Activated CD4-positive, alpha-beta T cell treated with anti-CD3 and anti-CD28 coated beads, Interleukin-2, amount 50 U/mL, for 48 hours (primary cell): ENCODE measurements at regions not wholly inside any gene's neighbourhood (a gene's known extent, or its start where the extent isn't known, plus 50 kb on each side); places are given as distances from the start of the nearest gene placed in this dataset.
"Not testable (repeated sequence)": the region's sequence is repeated elsewhere in the genome, so short reads cannot be mapped to it uniquely, and the experiment has no call there.

Experiments
- DNase-seq, 2 experiments: peaks; one replicate each; pipeline ENCODE4 v3.0.0-alpha.2; 2020

DNA sequence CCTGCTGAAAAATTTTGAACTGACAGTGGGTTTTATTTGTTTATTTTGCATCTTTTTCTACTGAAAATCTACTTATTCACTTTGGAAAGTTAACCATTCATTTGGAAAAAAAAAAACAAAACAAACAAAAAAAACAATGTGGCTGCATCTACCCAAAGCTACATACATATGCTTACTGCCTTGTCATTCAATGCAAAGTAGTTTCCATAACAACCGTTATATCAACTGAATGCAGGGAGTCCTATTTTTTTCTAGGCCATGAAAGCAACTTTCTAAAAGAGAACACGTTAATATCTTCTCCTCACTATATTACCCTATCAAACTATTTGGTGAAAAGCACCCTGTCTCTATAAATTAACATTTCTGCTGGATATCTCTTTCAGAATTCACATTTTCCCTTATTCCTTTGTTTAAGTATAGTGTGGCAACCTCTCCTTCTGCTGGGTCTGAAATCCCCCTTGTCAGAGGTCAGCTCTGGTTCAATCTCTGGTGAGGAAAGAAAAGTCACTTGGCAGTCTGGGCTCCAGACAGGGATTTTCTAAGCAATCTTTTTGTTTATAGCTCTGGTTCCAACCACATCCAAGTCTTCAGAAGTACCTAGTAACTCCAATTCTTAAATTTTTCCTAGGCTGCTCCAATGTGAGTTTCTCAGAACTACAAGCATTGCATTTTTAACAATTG is 528.4 kb upstream of the TOM1L1 start:
- no peak for DNase-seq

DNA sequence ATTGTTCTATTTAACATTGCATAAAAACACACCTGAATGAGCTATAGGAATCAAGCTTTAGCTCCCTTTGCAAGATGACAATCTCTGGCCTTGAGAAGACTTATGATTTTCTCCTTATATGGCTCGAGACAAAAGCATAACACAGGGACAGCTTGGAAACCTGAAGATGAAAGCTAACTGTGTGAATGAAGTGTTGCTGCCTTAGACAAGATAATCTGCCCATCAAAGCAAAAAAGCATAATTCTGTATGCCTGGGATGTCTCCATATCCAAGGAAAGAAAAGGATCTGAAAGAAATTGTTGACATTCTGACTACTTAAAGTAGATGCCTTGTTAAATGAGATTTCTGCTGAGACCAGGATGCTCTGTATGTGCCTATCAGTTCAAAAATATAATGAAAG is 526.7 kb upstream of the TOM1L1 start:
- no peak for DNase-seq

DNA sequence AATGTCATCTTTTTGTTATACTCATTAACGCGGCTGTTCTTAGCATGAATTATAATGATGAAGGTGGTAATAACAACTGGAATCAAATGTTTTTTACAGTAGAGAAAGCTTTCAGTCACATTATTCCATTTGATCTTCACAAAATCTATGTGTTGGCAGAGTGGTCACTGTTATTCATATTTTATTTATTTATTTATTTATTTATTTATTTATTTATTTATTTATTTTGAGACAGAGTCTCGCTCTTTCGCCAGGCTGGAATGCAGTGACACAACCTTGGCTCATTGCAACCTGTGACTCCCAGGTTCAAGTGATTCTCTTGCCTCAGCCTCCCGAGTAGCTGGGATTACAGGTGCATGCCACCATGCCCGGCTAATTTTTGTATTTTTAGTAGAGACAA is 524.2 kb upstream of the TOM1L1 start:
- not testable (repeated sequence) for DNase-seq

DNA sequence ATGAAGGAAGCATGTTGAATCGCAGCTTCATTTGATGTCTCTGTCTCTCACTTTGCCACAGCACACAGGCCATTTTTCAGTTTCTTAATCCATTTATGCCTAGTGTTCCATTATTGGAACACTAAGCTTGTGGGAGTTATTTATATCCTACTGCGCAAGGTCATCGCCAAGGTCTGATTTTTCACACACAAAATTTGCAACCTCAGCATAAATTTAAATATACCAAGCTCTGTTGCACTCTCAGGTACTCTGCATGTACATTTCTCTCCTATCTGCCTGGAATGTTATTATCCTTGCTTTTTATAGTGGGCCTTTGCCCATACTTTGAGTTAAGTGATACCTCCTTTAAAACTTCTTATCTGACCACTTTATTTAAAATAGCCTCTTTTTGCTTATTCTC is 519.2 kb upstream of the TOM1L1 start:
- DNase-seq, result no peak

DNA sequence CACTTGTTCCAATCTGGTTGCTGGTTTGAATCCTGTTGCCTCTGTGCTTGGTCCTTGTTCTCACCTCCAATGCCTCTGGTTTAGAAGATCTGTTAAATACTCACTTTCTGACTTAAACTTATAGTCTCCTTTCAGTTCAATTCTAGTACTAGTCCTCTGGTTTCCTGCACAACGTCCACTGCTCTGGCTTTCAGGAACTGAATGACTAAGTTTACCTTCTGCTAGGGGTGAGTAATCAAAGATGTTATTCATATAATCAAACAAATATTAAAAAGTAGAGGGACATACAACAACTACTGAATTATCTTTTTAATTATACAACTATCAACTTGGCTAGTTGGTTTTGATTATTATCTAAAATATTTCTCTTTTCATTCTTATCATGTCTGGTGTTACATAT is 496.4 kb upstream of the TOM1L1 start:
- no peak for DNase-seq

DNA sequence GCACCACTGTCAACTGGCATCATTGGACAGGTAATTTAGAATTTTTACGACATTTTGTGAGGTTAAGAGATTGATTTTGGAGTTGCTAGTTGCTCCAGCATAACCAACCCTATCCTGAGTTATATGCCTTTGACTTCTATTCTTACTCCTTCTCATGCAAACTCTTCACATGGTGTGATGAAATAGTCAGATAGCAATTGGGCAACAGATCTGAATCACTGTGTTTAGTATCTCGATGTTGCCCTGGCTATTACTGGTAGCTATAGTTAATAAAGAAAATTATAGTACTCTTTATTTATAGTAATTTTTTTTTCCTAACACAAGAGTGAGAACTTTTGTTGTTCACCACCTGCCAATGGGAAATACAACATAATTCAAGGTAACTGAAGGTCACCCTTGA is 494.8 kb upstream of the TOM1L1 start:
- DNase-seq, result no peak

DNA sequence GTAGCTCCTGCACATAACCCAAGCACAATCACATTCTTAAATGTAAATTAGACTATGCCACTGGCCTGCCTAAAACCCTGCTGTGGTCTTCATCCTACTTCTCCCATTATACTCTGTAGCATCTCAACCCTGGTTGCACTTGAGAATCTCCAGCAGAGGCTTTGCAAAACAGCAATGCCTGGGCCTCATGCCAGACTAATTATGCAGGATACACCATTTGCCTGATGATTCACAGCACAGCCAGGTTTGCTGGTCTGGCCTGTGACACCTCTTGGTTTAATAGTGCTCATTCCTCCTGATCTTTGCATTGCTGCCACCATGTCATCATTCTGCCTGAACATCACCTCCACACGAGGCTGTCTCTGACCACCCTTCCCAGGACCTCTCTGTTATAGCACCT is 491.9 kb upstream of the TOM1L1 start:
- DNase-seq, result no peak

DNA sequence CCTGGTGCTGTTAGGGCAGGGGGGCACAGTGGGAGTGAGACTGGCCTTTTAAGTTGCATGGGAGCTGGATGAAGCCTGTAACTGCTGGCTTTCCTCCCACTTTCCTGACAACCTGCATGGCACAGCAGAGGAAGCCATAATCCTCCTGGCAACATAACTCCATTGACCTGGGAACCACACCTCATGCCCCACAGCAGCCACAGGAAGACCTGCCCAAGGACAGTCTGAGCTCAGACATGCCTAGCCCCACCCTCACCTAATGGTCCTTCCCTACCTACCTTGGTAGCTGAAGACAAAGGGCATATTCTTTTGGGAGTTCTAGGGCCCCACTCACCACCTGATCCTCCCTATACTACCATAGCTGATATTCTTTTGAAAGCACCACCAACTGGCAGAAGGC is 482.2 kb upstream of the TOM1L1 start:
- DNase-seq, result no peak

DNA sequence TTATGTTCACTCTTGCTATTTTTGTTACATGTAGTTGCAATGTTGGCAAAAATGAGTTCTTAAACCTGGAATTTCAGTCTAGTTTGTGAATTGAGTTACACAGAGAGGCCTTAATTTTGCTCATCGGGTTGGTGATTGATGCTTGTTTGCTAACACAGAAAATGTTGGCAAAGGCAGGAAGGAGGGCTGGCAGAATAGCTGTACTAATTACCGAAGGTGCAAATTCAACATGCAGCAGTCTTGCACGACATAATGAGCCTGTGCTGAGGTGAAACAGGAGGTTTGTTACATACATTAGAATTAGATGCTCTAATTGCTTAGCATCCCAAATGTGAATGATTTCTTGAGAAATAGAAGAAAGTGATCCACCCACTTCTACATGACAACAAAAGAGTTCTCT is 475.0 kb upstream of the TOM1L1 start:
- no peak for DNase-seq

DNA sequence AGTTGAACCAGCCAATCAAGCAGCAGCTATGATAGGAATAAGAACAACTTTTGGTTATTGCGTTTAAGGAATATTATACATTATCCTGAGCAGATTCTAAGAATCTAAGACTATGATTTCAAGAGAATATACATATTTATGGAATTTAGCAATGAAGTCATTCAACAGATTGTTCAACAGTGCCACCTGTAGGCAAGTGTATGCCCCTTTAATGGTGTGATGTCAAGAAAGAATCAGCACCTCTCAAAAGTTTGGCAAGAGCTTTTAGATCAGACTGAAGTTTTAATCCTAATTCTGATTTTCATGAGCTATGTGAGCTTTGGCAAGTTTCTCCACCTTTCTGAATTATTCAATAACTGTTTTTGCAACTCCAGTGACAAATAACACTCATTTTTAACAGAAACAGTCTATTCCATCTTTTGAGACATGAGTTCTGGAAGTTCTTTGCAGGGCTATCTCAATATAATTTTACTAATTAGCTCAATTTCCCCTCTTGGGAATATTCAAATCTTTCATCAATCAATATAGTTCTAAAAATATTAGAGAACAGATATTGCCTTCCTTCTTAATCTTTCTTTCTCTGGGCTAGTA is 474.3 kb upstream of the TOM1L1 start:
- DNase-seq, result no peak

DNA sequence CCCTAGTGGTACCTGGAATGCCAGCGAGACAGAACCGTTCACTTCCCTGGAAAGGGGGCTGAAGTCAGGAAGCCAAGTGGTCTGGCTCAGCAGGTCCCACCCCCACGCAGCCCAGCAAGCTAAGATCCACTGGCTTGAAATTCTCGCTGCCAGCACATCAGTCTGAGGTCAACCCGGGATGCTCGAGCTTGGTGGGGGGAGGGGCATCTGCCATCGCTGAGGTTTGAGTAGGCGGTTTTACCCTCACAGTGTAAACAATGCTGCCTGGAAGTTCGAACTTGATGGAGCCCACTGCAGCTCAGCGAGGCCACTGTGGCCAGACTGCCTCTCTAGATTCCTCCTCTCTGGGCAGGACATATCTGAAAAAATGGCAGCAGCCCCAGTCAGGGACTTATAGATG is 464.7 kb upstream of the TOM1L1 start:
- DNase-seq, result no peak

DNA sequence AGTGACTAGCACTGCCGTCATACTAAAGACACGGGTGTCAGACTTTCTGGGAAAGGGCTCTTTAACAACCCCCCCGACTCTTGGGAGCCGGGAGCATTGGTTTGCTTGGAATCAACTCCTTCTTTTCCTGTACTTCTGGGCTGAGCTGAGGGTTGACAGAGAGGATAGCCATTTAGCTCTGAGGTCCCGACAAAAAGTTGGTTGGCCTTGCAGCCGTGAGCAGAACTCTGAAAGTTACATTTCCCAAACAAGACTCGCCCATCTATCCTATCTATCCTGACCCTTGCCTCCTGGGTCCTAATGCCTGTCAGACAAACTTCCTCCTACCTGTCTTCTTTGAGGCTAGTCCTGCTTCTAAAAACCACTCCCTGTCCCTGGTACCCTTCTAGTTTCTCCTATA is 460.8 kb upstream of the TOM1L1 start:
- DNase-seq, result no peak

DNA sequence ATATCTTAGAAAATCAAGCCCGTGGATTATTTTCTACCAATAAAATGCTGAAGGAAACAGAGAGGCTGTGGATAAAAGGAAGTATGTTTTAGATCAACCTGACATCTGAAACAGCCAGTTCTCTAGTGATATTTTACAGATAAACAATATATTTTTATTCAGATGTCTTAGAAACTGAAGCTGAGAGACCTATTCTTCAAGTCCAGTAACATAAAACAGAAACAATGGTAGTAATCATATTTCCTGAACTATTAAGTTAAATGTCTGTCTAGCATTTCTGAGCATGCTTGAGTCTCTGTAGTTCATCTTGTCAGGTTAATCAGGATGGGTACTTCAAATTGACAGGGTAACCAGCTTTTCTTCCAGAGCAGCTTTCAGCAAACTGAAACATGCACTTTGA is 449.6 kb upstream of the TOM1L1 start:
- no peak for DNase-seq

DNA sequence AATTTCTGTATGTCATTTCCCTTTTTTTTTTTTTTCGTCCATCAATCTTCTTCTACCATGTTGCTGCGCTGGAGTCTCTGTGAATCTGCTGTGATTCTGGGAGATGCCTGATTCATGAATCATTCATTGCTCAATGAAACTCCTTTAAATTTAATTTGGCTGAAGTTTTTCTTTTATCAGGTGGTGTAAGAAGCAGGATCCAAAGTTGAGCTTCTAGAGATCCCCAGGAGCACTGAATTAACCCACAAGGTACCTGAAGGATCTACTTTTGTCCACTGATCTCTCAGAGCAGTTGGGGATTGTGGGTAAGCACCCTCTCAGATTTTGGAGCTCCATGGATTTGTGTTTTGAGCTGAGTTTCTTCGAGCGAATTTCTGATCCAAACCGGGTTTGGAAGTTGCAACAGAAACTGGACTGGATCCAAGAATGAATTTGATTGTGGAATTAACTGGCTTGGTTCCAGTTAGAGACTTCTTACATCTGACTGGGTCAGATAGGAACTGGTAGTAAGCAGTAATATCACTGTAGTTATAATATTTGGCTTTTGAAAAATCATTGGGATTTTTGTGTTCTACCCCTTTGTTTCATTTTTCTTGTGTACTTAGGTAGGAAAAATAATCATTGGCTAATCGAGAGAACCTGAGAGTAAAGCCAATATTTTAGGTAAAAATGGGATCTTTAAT is 447.8 kb upstream of the TOM1L1 start:
- no peak for DNase-seq

DNA sequence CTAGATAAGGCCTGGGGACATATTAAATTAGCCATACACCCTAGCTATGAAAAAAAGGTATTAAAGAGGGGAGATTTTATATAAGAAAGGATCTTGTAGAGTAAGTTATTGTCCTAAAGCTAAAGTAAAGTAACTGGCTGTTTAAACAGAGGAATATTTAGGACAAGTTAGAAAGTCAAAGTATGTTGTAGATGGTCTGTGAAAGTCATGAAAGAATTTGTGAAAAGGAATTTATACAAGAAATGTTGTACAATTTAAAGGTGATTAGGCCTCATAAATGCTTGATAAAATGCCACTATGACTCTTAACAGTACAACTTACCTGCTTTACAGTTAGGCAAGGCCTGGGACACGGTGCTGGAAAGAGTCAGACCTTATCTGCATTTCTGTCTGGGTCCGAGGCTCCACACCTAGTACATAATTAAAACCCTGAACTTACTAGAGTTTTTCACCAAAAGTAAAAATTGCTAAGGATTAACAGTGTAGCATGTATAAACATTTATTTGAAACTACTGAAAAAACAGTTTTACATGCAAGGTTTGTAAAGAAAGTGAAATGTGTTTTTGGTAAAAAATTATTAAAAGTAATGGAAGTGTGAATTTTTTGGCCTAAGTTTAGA is 445.3 kb upstream of the TOM1L1 start:
- no peak for DNase-seq

DNA sequence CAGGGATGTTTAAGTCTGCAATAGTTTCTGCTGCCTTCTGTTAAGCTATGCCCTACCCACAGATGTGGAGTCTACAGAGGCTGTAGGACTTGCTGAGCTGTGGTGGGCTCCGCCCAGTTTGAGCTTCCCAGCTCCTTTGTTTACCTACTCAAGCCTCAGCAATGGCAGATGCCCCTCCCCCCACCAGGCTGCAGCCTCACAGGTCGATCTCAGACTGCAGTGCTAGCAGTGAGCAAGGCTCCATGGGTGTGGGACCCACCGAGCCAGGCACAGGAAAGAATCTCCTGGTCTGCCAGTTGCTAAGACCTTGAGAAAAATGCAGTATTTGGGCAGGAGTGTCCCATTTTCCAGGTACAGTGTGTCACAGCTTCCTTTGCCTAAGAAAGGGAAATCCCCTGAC is 435.2 kb upstream of the TOM1L1 start:
- DNase-seq, result not testable (repeated sequence)

DNA sequence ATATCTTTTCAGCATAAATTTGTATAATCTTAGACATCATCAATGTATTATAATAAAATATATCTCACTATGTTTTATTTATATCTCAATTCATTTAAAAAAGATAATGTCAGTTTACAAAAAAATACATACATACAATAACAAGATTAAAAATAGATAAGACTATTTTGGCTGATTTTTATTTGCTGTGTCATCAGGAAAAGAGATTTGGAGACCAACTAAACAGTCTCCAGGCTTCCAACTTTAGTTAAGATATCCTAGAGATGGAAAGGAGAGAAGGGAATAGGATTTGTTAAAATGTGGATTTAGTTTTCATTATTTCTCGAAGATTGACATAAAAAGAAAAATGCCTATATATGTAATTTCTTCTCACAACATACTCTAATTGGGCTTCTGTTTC is 433.8 kb upstream of the TOM1L1 start:
- DNase-seq, result no peak

DNA sequence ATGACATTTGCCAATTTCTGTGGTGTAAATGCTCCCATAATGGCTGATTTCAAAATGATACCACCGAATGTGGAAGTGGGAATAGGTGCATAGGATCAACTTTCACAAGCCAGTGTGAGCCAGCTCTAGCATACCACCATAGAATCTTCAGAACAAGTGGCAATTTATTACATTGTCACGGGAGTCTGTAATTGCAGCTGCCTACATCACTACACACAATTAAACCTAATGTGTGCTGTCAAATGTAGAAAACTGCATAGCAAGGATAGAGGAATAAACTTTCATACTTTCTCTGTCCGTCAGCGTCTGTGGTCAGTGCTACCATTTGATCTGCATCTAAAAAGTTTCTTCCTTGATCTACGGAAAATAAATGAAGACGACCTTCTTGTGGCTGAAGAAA is 417.8 kb upstream of the TOM1L1 start:
- DNase-seq, result no peak

DNA sequence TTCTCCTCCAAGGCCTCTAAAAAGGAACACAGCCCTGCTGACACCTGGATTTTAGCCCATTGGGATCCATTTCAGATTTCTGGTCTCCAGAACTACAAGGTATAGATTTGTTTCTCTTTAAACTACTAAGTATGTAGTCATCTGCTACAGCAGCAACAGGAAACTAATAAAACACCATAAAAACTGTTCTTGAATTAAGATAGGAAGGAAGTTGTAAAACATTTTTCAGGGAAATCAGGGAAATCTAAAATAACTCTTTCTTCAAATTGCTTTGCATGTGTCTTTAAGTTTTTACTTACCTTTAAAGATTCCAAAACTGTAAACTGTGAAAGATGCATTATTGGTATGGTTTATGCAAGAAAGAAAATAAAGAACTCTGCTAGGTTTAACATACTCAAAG is 407.0 kb upstream of the TOM1L1 start:
- no peak for DNase-seq

DNA sequence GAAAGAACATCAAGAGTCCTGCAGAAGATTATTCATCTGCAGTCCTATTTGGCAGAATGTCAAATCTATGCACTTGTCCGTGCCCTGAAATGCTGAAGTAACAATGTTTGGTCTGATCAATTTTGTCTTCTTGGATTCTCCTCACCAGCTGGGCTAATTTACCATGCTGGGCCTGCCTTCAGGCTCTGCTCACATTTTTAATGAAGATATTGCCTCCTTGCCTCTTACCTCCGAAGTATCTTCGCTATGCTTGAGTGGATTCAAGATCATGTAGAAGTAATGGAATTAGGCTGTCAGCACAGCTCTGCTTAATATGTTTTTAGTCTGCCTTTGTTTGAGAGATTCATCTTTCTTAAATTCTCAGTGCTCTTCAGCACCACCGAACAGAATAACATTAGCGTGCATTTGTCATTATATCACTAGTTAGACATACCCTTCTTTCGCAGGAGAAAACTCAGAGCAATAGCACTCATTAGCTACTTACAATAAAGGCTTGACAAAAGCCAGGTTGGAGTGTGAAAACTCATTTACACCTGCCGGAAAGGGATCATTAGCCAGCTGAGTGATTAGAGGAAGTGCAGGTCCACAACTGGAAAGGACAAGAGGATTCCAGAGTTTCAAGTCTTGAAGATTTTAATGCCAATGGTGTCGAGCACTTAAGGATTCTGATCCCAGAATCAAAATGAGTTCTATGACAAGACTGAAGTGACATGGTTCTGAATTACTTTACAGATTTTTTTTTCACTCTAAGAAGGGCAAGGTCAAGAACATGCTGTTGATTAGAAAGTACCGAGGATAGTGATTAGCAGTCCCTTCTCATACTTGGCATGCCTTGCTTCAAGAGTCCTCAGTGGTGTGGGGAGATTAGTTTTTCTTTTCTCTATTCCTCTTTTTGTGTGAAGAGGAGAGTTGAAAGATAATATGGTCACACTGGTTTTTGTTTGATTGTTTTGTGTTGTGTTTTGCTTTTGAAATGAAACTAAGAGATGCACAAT is 405.6 kb upstream of the TOM1L1 start:
- no peak for DNase-seq

DNA sequence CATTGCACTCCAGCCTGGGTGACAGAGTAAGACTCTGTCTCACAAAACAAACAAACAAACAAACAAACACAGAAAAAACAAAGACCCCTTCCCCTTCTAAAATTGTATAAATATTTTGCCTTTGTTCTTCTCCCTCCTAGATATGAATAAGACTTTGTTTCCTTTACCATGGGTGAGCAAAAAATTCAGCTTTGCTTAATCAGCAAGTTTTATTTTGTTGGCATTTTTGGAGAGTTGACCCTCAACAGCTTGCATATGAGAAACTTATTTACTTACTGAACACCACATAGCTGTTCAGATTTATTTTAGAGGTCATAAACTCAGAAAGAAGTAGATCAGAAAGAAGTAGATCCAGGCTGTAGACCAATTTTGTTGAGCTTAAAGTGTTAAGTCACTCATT is 395.2 kb upstream of the TOM1L1 start:
- no peak for DNase-seq

DNA sequence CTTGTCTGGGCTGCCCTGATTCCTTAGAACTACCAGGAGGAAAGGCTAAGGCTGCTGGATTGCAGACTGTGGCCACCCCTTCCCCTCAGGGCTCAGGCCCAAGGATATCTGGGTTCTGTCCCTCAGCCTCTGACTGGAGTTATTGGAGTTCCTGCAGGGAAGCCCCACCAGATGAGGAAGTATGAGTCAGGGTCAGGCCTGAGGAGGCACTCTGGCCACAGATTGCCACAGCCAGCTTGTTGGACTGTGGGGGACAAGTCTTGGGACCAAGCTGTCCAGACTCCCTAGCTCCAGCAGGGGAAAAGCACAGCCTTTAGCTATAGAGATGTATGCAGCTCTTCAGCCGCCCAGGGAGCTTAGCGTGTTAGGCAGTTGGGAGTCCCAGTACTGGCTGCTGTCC is 381.9 kb upstream of the TOM1L1 start:
- DNase-seq, result no peak

DNA sequence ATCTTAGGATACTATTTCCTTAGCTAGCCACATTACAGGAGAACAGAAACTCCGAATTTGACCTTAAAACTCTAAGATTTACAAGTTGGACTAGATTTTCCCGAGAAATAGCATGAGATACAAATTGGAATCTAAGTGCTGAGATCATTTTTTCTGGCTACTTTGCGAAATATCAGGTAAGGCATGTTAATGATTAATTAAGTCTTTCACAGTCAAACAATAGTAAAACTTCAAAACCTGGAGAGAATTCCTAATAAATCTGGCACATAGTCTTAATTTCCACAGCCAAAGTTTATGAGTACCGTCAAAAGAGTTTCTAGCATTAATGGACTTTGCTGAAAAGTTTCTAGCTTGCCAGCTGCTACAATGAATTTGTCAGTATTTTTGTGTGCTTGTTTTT is 379.5 kb upstream of the TOM1L1 start:
- DNase-seq, result no peak
